ENCODE measurements at regions not wholly inside any gene's neighbourhood (a gene's known extent, or its start where the extent isn't known, plus 50 kb on each side); places are given as distances from the start of the nearest gene placed in this dataset.

GRCh38 chr7:34249192-34249591, 343.9 kb downstream of the BMPER start:
- Histone ChIP-seq H3K9ac (replicated peaks in 1 of 4; ENCODE audit: extremely low read depth in 1 of 4, low read depth in 3 of 4, low read length in 3 of 4) (no peak overlapping the region), H2BK20ac (ENCODE audit: low read length) (no peak overlapping the region), H3K23me2 (ENCODE audit: low read depth, low read length) (no peaks in the 10 kb centered on the region), H3K56ac (replicated peaks; ENCODE audit: insufficient read length, low read depth, low read length) (no peak overlapping the region), H2AFZ (ENCODE audit: low read length) (no peak overlapping the region), H4K8ac (ENCODE audit: extremely low read depth, insufficient read depth, low read length) (no peak overlapping the region), H3K79me2 (ENCODE audit: control insufficient read depth in 1 of 2, insufficient read depth in 2 of 2, low read length in 2 of 2) (no peaks in the 10 kb centered on the region), H3K27me3 (replicated peaks in 1 of 4; ENCODE audit: control insufficient read depth in 3 of 4, extremely low read depth in 1 of 4, insufficient read depth in 3 of 4, low read length in 3 of 4) (no peaks in the 10 kb centered on the region), H3K79me1 (ENCODE audit: low read depth, low read length) (no peaks in the 10 kb centered on the region), H3K4me2 (ENCODE audit: insufficient read depth in 1 of 2, low read depth in 2 of 2, low read length in 2 of 2) (no peak overlapping the region), H2BK15ac (ENCODE audit: low read length) (no peak overlapping the region), H4K91ac (replicated peaks; ENCODE audit: insufficient read length, low read length) (no peak overlapping the region), H2BK12ac (ENCODE audit: low read depth, low read length) (no peak overlapping the region), H3K23ac (ENCODE audit: insufficient read length) (no peak overlapping the region), H3K4ac (replicated peaks; ENCODE audit: insufficient read length, low read depth, low read length) (no peak overlapping the region), H3K4me1 (replicated peaks in 1 of 4; ENCODE audit: control insufficient read depth in 3 of 4, insufficient read depth in 4 of 4, low read length in 3 of 4) (no peaks in the 10 kb centered on the region), H2AK5ac (ENCODE audit: low read depth, low read length) (no peak overlapping the region), H2BK5ac (ENCODE audit: low read depth, low read length) (no peak overlapping the region), H3K14ac (ENCODE audit: insufficient read length) (no peak overlapping the region), H3K36me3 (ENCODE audit: control insufficient read depth in 2 of 4, insufficient read depth in 4 of 4, low read length in 3 of 4) (no peaks in the 10 kb centered on the region), H4K5ac (ENCODE audit: insufficient read length, low read depth, low read length) (no peak overlapping the region), H4K20me1 (replicated peaks in 1 of 2; ENCODE audit: control insufficient read depth in 1 of 2, insufficient read depth in 2 of 2, low read length in 2 of 2) (no peaks in the 10 kb centered on the region), H3K9me3 (ENCODE audit: insufficient read depth in 2 of 2, low read depth in 1 of 2, low read length in 1 of 2) (no peaks in the 10 kb centered on the region), H3K27ac (ENCODE audit: low read depth, low read length) (no peak overlapping the region), H2BK120ac (replicated peaks; ENCODE audit: low read depth, low read length) (no peak overlapping the region), H3K18ac (ENCODE audit: extremely low read depth, low read length) (no peak overlapping the region), H3K4me3 (ENCODE audit: extremely low read depth in 1 of 4, insufficient read depth in 2 of 4, low read depth in 3 of 4, low read length in 4 of 4) (no peak overlapping the region)
- FAIRE-seq (no peak), DNase-seq (ENCODE audit: low read depth in 1 of 2, low spot score in 2 of 2) (no peak)
- CTCF ChIA-PET (ENCODE audit: partially characterized antibody), result interaction anchor here (1.0 to 1.3 kb wide), 4 partner anchors 26 to 91 kb away, joined by 3 to 4 read pairs (median 3); no protein-coding TSS in a partner anchor
- WGBS, 2 experiments (ENCODE audit: extremely low coverage in 1 of 2, insufficient coverage in 1 of 2, insufficient read length in 1 of 2, insufficient replicate concordance in 2 of 2, low coverage in 1 of 2, low lambda C conversion rate in 2 of 2, missing lambda C conversion rate in 1 of 2), result 91% methylated on average over 2 of the region's 2 CpGs; no CpG with 5 or more reads in 1 of the 2 experiments
- POLR2A ChIA-PET (ENCODE audit: partially characterized antibody), result interaction anchor here (1.6 kb wide), 1 partner anchor 8 kb away, joined by 3 read pairs; no protein-coding TSS in a partner anchor
- no peak for TF ChIP-seq BCL11A (IDR thresholded peaks at IDR 0.05; ENCODE audit: low read depth in 2 of 2, low read length in 2 of 2)
- no peak for TF ChIP-seq USF2 (IDR thresholded peaks at IDR 0.05; ENCODE audit: low read length)
- no peak for TF ChIP-seq SIN3A (conservative IDR thresholded peaks at IDR 0.05 in 1 of 2, IDR thresholded peaks at IDR 0.05 in 1 of 2; ENCODE audit: low read depth in 1 of 2, low read length in 2 of 2)
- no peak for TF ChIP-seq TAF7 (optimal IDR thresholded peaks at IDR 0.05; ENCODE audit: borderline replicate concordance, low read depth, low read length)
- no peak for TF ChIP-seq E2F6 (IDR thresholded peaks at IDR 0.05)
- no peak for TF ChIP-seq MAX (IDR thresholded peaks at IDR 0.05)

Measured in H1 (cell line).